Gastroesophageal sphincter (tissue), 3 donors: ENCODE measurements at regions not wholly inside any gene's neighbourhood (a gene's known extent, or its start where the extent isn't known, plus 50 kb on each side); places are given as distances from the start of the nearest gene placed in this dataset.

Source experiments
- POLR2A ChIP-seq, 2 donors: fragments of 450-650 bp; IDR thresholded peaks; one replicate each; pipeline ENCODE4 v1.6.1; 2017; ENCODE audit warnings: antibody characterized with exemption in 2 of 2, mild to moderate bottlenecking in 2 of 2, moderate library complexity in 1 of 2
- POLR2AphosphoS5 ChIP-seq: sonication (generic); formaldehyde crosslinking; IDR thresholded peaks from one replicate; pipeline ENCODE4 v1.6.1; 2017; ENCODE audit warnings: antibody characterized with exemption
- TF ChIP-seq, protein P1 (sequence below), 4 experiments: fragments of 200-600 bp in 2 of 4; fragments of 450-650 bp in 2 of 4; sonication (generic) in 1 of 4; IDR thresholded peaks; one replicate each; pipeline ENCODE4 v1.5.1; 2017 to 2019; ENCODE audit warnings: antibody characterized with exemption in 4 of 4, mild to moderate bottlenecking in 2 of 4, moderate library complexity in 2 of 4

DNA sequence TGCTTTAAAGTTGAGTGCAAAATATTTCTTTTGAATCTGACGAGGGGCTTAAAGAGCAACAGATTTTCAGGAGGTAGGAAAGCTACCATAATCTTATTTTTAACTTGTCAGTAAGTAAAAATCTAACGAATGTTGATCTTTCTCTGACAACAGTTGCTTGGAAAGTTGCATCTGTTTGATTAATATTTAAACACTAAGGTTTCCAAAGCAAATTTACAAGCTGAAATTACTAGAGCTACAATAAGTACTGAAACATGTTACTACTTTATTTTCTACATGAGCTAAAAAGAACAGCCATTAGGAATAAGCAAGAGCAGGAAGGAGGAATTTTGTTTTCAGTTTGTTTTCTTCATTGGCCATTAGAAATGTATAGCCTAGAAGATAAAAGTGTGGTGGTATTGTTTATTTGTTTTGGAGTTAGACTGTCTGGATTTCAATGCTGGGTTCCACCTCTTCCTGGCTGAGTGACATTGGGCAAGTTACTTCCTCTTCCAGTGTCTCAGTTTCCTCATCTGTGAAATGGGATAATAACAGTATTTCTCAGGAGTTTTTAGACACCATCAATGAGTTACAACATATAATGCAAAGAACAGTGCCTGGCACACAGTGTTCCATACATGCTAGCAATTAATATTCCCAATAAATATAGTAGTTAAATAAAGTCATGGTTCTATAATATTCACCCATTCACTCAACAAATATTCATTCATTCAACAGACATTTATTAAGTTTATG lies 87.9 kb upstream of the FLRT2 start:
- TF ChIP-seq, protein P1, sequence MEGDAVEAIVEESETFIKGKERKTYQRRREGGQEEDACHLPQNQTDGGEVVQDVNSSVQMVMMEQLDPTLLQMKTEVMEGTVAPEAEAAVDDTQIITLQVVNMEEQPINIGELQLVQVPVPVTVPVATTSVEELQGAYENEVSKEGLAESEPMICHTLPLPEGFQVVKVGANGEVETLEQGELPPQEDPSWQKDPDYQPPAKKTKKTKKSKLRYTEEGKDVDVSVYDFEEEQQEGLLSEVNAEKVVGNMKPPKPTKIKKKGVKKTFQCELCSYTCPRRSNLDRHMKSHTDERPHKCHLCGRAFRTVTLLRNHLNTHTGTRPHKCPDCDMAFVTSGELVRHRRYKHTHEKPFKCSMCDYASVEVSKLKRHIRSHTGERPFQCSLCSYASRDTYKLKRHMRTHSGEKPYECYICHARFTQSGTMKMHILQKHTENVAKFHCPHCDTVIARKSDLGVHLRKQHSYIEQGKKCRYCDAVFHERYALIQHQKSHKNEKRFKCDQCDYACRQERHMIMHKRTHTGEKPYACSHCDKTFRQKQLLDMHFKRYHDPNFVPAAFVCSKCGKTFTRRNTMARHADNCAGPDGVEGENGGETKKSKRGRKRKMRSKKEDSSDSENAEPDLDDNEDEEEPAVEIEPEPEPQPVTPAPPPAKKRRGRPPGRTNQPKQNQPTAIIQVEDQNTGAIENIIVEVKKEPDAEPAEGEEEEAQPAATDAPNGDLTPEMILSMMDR (IDR thresholded peaks at IDR 0.05) = no peak
- TF ChIP-seq POLR2AphosphoS5 (no peak), POLR2A (IDR thresholded peaks at IDR 0.05) (no peak)
